H1 (cell line): ENCODE measurements at regions not wholly inside any gene's neighbourhood (a gene's known extent, or its start where the extent isn't known, plus 50 kb on each side); places are given as distances from the start of the nearest gene placed in this dataset.
"Not testable (repeated sequence)": the region's sequence is repeated elsewhere in the genome, so short reads cannot be mapped to it uniquely, and the experiment has no call there.

Experiments
- CBX8 ChIP-seq: fragments of 300-800, 300-1000 bp; sonication (generic); IDR thresholded peaks from 2 replicates; pipeline ENCODE4 v1.7.1; 2016; ENCODE audit warnings: low read depth, low read length, borderline replicate concordance
- CREB1 ChIP-seq: IDR thresholded peaks from 2 replicates; pipeline ENCODE4 v1.6.1; 2012; ENCODE audit warnings: inconsistent platforms
- EZH2 ChIP-seq: fragments of 200-600 bp; sonication (generic); IDR thresholded peaks from 2 replicates; pipeline ENCODE4 v1.7.1; 2012; ENCODE audit warnings: low read depth, mild to moderate bottlenecking, moderate library complexity, low read length, inconsistent platforms; ENCODE audit not compliant: severe bottlenecking
- FOSL1 ChIP-seq: IDR thresholded peaks from 2 replicates; pipeline ENCODE4 v1.6.1; 2011; ENCODE audit warnings: mild to moderate bottlenecking, low read depth, low read length, moderate library complexity; ENCODE audit not compliant: insufficient read depth
- POLR2A ChIP-seq, 2 experiments: IDR thresholded peaks; 1 replicate in 1 of 2; 2 replicates in 1 of 2; pipeline ENCODE4 v1.6.1; 2011; ENCODE audit warnings: low read depth in 2 of 2, low read length in 2 of 2, mild to moderate bottlenecking in 2 of 2; ENCODE audit errors: control extremely low read depth in 1 of 2
- POLR2AphosphoS5 ChIP-seq: IDR thresholded peaks from 2 replicates; pipeline ENCODE4 v1.6.1; 2011; ENCODE audit warnings: low read depth, low read length
- SP2 ChIP-seq: IDR thresholded peaks from 2 replicates; pipeline ENCODE4 v1.6.1; 2012; ENCODE audit warnings: mild to moderate bottlenecking, low read length, inconsistent platforms
- SUZ12 ChIP-seq: fragments of 200-600 bp; sonication (generic); IDR thresholded peaks from 2 replicates; pipeline ENCODE4 v1.6.1; 2012; ENCODE audit warnings: mild to moderate bottlenecking, inconsistent platforms, low read length, moderate library complexity, mixed read lengths
- TF ChIP-seq, protein P1 (sequence below), 3 experiments: IDR thresholded peaks; 1 replicate in 2 of 3; 2 replicates in 1 of 3; pipeline versions ENCODE4 v1.5.1 to v1.6.1; 2011; ENCODE audit warnings: low read length in 3 of 3, mild to moderate bottlenecking in 3 of 3, inconsistent platforms in 2 of 3, low read depth in 1 of 3, moderate library complexity in 1 of 3; ENCODE audit not compliant: insufficient read depth in 1 of 3; ENCODE audit errors: control extremely low read depth in 1 of 3

GRCh38 chr20:26059324-26059723 lies 362.7 kb upstream of the ZNF337 start:
- TF ChIP-seq SUZ12; POLR2AphosphoS5; CBX8; POLR2A (IDR thresholded peaks at IDR 0.05; ENCODE audit: control extremely low read depth in 1 of 2, low read depth in 2 of 2, low read length in 2 of 2); SP2; EZH2; FOSL1; CREB1: not testable (repeated sequence)
- TF ChIP-seq, protein P1, sequence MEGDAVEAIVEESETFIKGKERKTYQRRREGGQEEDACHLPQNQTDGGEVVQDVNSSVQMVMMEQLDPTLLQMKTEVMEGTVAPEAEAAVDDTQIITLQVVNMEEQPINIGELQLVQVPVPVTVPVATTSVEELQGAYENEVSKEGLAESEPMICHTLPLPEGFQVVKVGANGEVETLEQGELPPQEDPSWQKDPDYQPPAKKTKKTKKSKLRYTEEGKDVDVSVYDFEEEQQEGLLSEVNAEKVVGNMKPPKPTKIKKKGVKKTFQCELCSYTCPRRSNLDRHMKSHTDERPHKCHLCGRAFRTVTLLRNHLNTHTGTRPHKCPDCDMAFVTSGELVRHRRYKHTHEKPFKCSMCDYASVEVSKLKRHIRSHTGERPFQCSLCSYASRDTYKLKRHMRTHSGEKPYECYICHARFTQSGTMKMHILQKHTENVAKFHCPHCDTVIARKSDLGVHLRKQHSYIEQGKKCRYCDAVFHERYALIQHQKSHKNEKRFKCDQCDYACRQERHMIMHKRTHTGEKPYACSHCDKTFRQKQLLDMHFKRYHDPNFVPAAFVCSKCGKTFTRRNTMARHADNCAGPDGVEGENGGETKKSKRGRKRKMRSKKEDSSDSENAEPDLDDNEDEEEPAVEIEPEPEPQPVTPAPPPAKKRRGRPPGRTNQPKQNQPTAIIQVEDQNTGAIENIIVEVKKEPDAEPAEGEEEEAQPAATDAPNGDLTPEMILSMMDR (IDR thresholded peaks at IDR 0.05; ENCODE audit: control extremely low read depth in 1 of 3, insufficient read depth in 1 of 3, low read depth in 1 of 3, low read length in 3 of 3): not testable (repeated sequence)
